Endothelial cell of umbilical vein (primary cell): ENCODE measurements at regions not wholly inside any gene's neighbourhood (a gene's known extent, or its start where the extent isn't known, plus 50 kb on each side); places are given as distances from the start of the nearest gene placed in this dataset.

Experiments used
- BruUV-seq: library from RNA; stranded (reverse); fragments of 400-500 nt; replicated peaks from 2 replicates; lab custom pipeline; 2021; lab: Mats Ljungman, UMichigan
- CTCF ChIA-PET: fragments of 300-600, 350-600 bp; sonication (Branson Sonifier 250); formaldehyde crosslinking; loops from one replicate; lab custom pipeline; 2021; ENCODE audit warnings: antibody characterized with exemption, inconsistent platforms; lab: Charles Lee
- POLR2A ChIA-PET: fragments of 300-600, 350-600 bp; sonication (Branson Sonifier 250); formaldehyde crosslinking; loops from one replicate; lab custom pipeline; 2021; ENCODE audit warnings: antibody characterized with exemption, inconsistent platforms; lab: Charles Lee
- DNase-seq: peaks from one replicate; pipeline ENCODE4 v3.0.0-alpha.2; 2011; ENCODE audit warnings: low read depth, low spot score
- FAIRE-seq: peaks from 2 replicates; lab custom pipeline; 2011; peaks lifted over from hg19 to GRCh38; lab: Jason Lieb, UNC
- H2AFZ ChIP-seq: 2 replicates; pipeline ENCODE4 v1.6.0; 2012; ENCODE audit warnings: low read depth, low read length, control low read depth, inconsistent platforms
- H3K27ac ChIP-seq: 2 replicates; pipeline ENCODE4 v1.5.1; 2011; ENCODE audit warnings: low read depth, mild to moderate bottlenecking, control low read depth, low read length, moderate library complexity; ENCODE audit not compliant: insufficient read depth
- H3K27me3 ChIP-seq, 2 experiments: 2 replicates each; pipeline versions ENCODE4 v1.6.0 to v1.6.1; 2011; ENCODE audit warnings: low read length in 2 of 2, mixed read lengths in 1 of 2; ENCODE audit not compliant: control insufficient read depth in 2 of 2, insufficient read depth in 2 of 2
- H3K36me3 ChIP-seq, 2 experiments: 2 replicates in 1 of 2; 3 replicates in 1 of 2; pipeline ENCODE4 v1.5.1; 2011; ENCODE audit warnings: low read length in 2 of 2, mild to moderate bottlenecking in 1 of 2, moderate library complexity in 1 of 2; ENCODE audit not compliant: control insufficient read depth in 2 of 2, insufficient read depth in 2 of 2; ENCODE audit errors: extremely low read depth in 1 of 2
- H3K4me1 ChIP-seq: 3 replicates; pipeline ENCODE4 v1.5.1; 2011; ENCODE audit warnings: mild to moderate bottlenecking, low read length; ENCODE audit not compliant: control insufficient read depth, insufficient read depth; ENCODE audit errors: extremely low read depth
- H3K4me2 ChIP-seq: 2 replicates; pipeline ENCODE4 v1.6.1; 2011; ENCODE audit warnings: low read length, control low read depth, mixed read lengths; ENCODE audit not compliant: insufficient read depth
- H3K4me3 ChIP-seq, 3 experiments: fragments of 200-600 bp in 1 of 3; sonication (generic), shearing (Covaris generic) in 1 of 3; replicated peaks in 1 of 3; 2 replicates each; pipeline ENCODE4 v1.5.1; 2011 to 2016; ENCODE audit warnings: control low read depth in 3 of 3, low read length in 3 of 3, mild to moderate bottlenecking in 2 of 3, inconsistent platforms in 1 of 3, low read depth in 1 of 3, moderate library complexity in 1 of 3; ENCODE audit not compliant: insufficient read depth in 1 of 3
- H3K79me2 ChIP-seq: 2 replicates; pipeline ENCODE4 v1.6.0; 2012; ENCODE audit warnings: low read length, inconsistent platforms; ENCODE audit not compliant: control insufficient read depth, insufficient read depth
- H3K9ac ChIP-seq: replicated peaks from 2 replicates; pipeline ENCODE3; 2011; ENCODE audit warnings: low read length, control low read depth; ENCODE audit not compliant: insufficient read depth; ENCODE audit errors: extremely low read depth
- H3K9me1 ChIP-seq: replicated peaks from 3 replicates; pipeline ENCODE4 v1.6.0; 2011; ENCODE audit warnings: mild to moderate bottlenecking, low read length; ENCODE audit not compliant: control insufficient read depth, insufficient read depth; ENCODE audit errors: extremely low read depth
- H3K9me3 ChIP-seq: replicated peaks from 2 replicates; pipeline ENCODE4 v1.5.1; 2012; ENCODE audit warnings: low read length, inconsistent platforms; ENCODE audit not compliant: control insufficient read depth, insufficient read depth
- H4K20me1 ChIP-seq: replicated peaks from 2 replicates; pipeline ENCODE3; 2011; ENCODE audit warnings: mild to moderate bottlenecking, low read length; ENCODE audit not compliant: control insufficient read depth, insufficient read depth; ENCODE audit errors: extremely low read depth
- CTCF ChIP-seq, 2 donors: IDR thresholded peaks; 1 replicate in 1 of 2; 2 replicates in 1 of 2; pipeline ENCODE4 v1.5.1; 2011; ENCODE audit warnings: low read length in 2 of 2, mild to moderate bottlenecking in 2 of 2, moderate library complexity in 2 of 2, control low read depth in 1 of 2, inconsistent platforms in 1 of 2, low read depth in 1 of 2; ENCODE audit not compliant: insufficient read depth in 1 of 2; ENCODE audit errors: extremely low read depth in 1 of 2
- EZH2 ChIP-seq: IDR thresholded peaks from 2 replicates; pipeline ENCODE4 v1.6.1; 2012; ENCODE audit warnings: borderline replicate concordance, low read depth, mild to moderate bottlenecking, moderate library complexity, low read length, inconsistent platforms; ENCODE audit not compliant: severe bottlenecking
- FOS ChIP-seq: IDR thresholded peaks from 2 replicates; pipeline ENCODE4 v1.6.1; 2011; ENCODE audit warnings: mild to moderate bottlenecking, low read length, moderate library complexity, borderline replicate concordance; ENCODE audit not compliant: insufficient read depth
- GATA2 ChIP-seq: IDR thresholded peaks from 2 replicates; pipeline ENCODE4 v1.7.0; 2011; ENCODE audit warnings: low read depth, mild to moderate bottlenecking, moderate library complexity, mixed read lengths, low read length; ENCODE audit not compliant: insufficient read length, insufficient read depth
- JUN ChIP-seq: IDR thresholded peaks from 2 replicates; pipeline ENCODE4 v1.6.1; 2011; ENCODE audit warnings: borderline replicate concordance, low read depth; ENCODE audit not compliant: insufficient read length, insufficient read depth
- MAX ChIP-seq: IDR thresholded peaks from 2 replicates; pipeline ENCODE4 v1.6.1; 2011; ENCODE audit not compliant: insufficient read depth, insufficient read length
- MYC ChIP-seq: IDR thresholded peaks from one replicate; pipeline ENCODE4 v1.6.1; 2011; ENCODE audit warnings: mild to moderate bottlenecking, low read depth, low read length
- POLR2A ChIP-seq: IDR thresholded peaks from 2 replicates; pipeline ENCODE4 v1.6.1; 2012; ENCODE audit warnings: low read depth, mild to moderate bottlenecking, control low read depth, low read length
- POLR2AphosphoS5 ChIP-seq: IDR thresholded peaks from 2 replicates; pipeline ENCODE4 v1.6.1; 2012; ENCODE audit warnings: low read depth, mild to moderate bottlenecking, control low read depth, low read length, moderate library complexity; ENCODE audit not compliant: insufficient read depth
- dilution Hi-C: fragments of 300-500 bp; cut with MboI; formaldehyde crosslinking; loops from one replicate; pipeline ENCODE4 v1.15.0; 2019; ENCODE audit warnings: low sequenced_read_pairs; ENCODE audit not compliant: extremely low pct_ligation_motif_present
- intact Hi-C: fragments of 100-400 bp; cut with micrococcal nuclease; formaldehyde crosslinking; loops from one replicate; pipeline ENCODE4 v1.10.0; 2022

GRCh38 chr20:60697252-60697651 lies 554.8 kb upstream of the CDH4 start:
- Histone ChIP-seq H3K27me3 (no peaks in the 10 kb centered on the region), H3K79me2 (no peaks in the 10 kb centered on the region), H3K4me2 (no peak overlapping the region), H3K27ac (no peak overlapping the region), H3K9ac (no peak overlapping the region), H3K4me1 (no peaks in the 10 kb centered on the region), H3K9me3 (peaks cover 2% of the 10 kb centered on the region), H3K4me3 (no peak overlapping the region), H4K20me1 (no peaks in the 10 kb centered on the region), H3K36me3 (no peaks in the 10 kb centered on the region), H3K9me1 (no peaks in the 10 kb centered on the region), H2AFZ (no peak overlapping the region)
- POLR2A ChIA-PET, result no interaction called here
- CTCF ChIA-PET, result no interaction called here
- intact Hi-C loops (no loop called here), dilution Hi-C loops (no loop called here)
- DNase-seq (no peak), FAIRE-seq (no peak)
- BruUV-seq, result no TSS peak
- TF ChIP-seq GATA2, result no peak
- TF ChIP-seq MAX, result no peak
- no peak for TF ChIP-seq EZH2
- no peak for TF ChIP-seq MYC
- no peak for TF ChIP-seq CTCF (IDR thresholded peaks at IDR 0.05; ENCODE audit: extremely low read depth in 1 of 2, insufficient read depth in 1 of 2, low read depth in 1 of 2, low read length in 2 of 2)
- TF ChIP-seq POLR2A, result no peak
- no peak for TF ChIP-seq POLR2AphosphoS5
- TF ChIP-seq JUN, result no peak
- TF ChIP-seq FOS, result no peak
